AG09319 (cell line): ENCODE measurements at regions not wholly inside any gene's neighbourhood (a gene's known extent, or its start where the extent isn't known, plus 50 kb on each side); places are given as distances from the start of the nearest gene placed in this dataset.

Experiments used
- DNase-seq: peaks from one replicate; pipeline ENCODE4 v3.0.0-alpha.2; 2010; ENCODE audit warnings: low read depth; ENCODE audit errors: extremely low read depth
- TF ChIP-seq, protein P1 (sequence below): IDR thresholded peaks from 2 replicates; pipeline ENCODE4 v1.5.1; 2011; ENCODE audit warnings: low read depth, mild to moderate bottlenecking, inconsistent platforms, low read length, moderate library complexity

DNA sequence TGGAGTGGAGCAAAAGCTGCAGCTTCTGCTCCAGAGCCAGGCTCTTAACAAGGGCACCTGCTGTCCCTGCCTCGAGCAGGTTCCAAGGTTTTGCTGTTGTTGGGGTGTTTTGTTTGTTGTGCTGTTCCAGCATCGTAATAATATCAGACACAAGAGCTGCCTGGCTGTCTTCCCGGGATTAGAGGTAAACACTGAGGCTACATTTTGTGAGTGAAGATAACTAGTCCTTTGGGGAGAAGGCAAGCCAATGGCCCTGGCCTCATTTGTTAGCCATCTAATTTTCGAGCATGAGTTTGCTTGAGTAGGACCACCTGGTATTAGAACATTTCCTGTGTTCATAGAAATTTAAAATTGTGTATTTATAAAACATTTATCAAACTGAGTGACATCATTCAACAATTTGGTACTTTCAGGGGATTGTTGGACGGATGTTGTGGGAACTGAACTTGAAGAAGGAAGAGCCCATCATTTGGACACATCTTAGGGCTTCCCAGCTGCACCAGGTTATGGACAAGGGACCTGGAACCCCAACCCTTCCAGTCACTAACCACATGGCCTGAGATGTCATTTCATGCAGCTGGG, 555.0 kb downstream of the TNS3 start:
- no peak for DNase-seq
- TF ChIP-seq, protein P1, sequence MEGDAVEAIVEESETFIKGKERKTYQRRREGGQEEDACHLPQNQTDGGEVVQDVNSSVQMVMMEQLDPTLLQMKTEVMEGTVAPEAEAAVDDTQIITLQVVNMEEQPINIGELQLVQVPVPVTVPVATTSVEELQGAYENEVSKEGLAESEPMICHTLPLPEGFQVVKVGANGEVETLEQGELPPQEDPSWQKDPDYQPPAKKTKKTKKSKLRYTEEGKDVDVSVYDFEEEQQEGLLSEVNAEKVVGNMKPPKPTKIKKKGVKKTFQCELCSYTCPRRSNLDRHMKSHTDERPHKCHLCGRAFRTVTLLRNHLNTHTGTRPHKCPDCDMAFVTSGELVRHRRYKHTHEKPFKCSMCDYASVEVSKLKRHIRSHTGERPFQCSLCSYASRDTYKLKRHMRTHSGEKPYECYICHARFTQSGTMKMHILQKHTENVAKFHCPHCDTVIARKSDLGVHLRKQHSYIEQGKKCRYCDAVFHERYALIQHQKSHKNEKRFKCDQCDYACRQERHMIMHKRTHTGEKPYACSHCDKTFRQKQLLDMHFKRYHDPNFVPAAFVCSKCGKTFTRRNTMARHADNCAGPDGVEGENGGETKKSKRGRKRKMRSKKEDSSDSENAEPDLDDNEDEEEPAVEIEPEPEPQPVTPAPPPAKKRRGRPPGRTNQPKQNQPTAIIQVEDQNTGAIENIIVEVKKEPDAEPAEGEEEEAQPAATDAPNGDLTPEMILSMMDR, result no peak

DNA sequence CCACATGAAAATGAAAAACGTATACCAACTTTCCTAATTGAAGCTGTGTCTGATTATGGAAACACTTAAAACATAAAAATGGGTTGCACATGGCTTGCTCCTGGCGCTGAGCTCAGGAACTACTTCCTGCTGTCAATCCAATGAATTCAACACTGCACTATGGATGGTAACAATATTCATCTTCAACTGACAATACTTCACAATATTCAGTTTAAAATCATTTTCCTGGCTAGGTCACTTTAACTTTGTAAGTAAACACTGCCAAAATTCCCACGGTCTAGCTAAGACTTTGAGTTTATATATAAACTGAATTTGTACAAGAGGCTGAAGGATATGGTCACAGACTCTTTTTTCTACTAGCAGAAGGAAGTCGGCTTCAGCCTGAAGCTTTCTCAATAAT, 556.9 kb downstream of the TNS3 start:
- TF ChIP-seq, protein P1, result no peak
- no peak for DNase-seq

DNA sequence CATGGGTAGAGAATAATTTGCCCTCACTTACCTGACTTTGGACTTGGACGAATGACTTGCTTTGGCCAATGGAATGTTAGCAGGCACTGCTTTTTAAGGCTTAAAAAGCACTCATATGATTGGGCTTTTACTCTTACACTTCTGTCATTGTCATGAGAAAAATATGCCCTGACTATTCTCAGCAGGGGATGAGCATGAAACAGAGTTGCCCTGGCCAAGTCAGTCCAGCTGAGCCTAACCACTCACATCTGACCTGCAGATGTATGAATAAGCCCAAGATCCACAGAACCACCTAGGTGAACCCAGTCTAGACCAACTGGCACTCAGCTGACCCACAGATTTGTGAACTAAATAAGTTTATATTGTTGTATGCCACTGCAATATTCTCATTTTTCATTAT, 573.5 kb downstream of the TNS3 start:
- DNase-seq, result no peak
- TF ChIP-seq, protein P1, result no peak

DNA sequence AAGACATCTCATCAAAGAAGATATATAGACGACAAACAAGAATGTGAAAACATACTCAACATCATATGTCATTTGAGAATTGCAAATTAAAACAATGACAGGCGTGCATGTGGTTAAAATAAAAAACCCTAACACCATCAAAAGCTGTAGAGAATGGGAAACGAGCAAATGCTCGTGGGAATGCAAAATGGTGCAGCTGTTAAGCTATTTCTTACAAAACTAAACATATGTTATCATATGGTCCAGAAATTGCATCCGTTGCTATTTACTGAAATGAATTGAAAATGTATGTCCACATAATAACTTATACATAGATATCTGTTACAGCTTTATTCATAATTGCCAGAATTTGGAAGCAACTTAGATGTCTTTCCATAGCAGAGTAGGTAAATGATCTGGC, 574.4 kb downstream of the TNS3 start:
- DNase-seq, result no peak
- TF ChIP-seq, protein P1, result no peak

DNA sequence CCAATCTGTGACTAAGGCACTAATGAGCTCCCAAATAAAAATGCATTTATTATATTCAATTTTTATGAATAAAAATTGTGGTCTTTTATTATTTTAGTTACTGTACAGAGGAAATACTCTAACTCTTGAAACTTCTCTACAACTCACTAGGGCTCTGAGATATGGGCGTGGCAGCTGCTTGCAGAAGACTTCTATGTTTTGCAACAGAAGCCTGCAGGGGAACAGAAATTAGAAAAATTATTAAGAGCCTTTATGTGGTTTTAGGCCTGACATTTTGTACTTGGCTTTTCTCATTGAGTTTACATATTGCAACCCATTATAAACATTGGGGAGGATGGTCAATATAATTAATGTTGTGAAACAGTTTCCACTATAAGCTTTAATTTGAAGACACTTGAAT, 581.4 kb downstream of the TNS3 start:
- TF ChIP-seq, protein P1, result no peak
- no peak for DNase-seq

DNA sequence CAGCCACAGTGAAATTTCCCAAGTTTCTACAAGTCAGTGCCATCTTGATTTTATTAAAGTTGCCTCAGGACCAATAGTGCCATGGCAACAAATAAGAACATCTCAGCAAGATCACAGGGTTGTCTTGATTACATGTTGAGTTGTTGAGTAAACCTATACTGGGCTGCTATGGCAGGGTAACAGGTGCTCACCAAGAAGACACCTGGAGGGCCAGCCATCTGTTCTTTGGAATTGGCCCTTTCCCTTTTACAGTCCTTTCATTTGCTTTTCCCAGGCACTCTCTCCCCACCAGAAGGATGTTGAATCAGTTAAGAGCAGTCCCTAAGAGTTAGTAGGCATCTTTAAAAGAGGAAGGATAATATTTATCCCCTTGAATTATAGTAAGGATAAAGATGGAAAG, 582.0 kb downstream of the TNS3 start:
- no peak for DNase-seq
- TF ChIP-seq, protein P1, result no peak

DNA sequence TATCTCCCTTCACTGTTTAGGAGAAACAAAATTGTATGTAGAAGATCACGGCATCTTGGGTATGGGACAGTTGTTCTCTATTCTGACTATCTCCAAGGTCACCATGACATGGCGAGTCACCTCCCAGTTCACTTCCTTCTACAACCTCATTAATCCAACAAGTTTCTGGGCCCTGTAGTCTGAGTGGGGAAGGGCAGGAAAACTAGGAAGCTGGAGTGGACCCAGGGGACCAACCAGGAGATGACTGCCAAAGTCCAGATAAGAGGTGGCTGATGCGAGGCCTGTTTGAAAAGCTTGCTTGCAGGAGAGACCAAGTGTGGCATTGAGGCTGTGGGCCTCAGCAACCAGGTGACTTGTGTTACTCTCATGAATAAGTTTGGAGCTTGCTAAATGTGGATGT, 584.9 kb downstream of the TNS3 start:
- DNase-seq, result no peak
- TF ChIP-seq, protein P1, result no peak
